GM12892 (cell line): ENCODE measurements at regions not wholly inside any gene's neighbourhood (a gene's known extent, or its start where the extent isn't known, plus 50 kb on each side); places are given as distances from the start of the nearest gene placed in this dataset.
"Not testable (repeated sequence)": the region's sequence is repeated elsewhere in the genome, so short reads cannot be mapped to it uniquely, and the experiment has no call there.

Experiments
- DNase-seq: peaks from one replicate; pipeline ENCODE4 v3.0.0; 2011; ENCODE audit not compliant: insufficient read length
- FAIRE-seq: peaks from 2 replicates; lab custom pipeline; 2011; peaks lifted over from hg19 to GRCh38; lab: Jason Lieb, UNC
- POLR2A ChIP-seq: IDR thresholded peaks from 2 replicates; pipeline ENCODE4 v1.6.1; 2011; ENCODE audit warnings: low read depth, low read length, control low read depth
- POLR2AphosphoS5 ChIP-seq: IDR thresholded peaks from 2 replicates; pipeline ENCODE4 v1.6.1; 2011; ENCODE audit warnings: low read depth, low read length, control low read depth
- TAF1 ChIP-seq: IDR thresholded peaks from 2 replicates; pipeline ENCODE4 v1.6.1; 2011; ENCODE audit warnings: low read depth, mild to moderate bottlenecking, control low read depth, low read length, borderline replicate concordance

GRCh38 chr12:91455321-91455720 is 272.7 kb upstream of the DCN start:
- TF ChIP-seq TAF1, result no peak
- no peak for TF ChIP-seq POLR2AphosphoS5
- TF ChIP-seq POLR2A, result no peak
- FAIRE-seq (no peak), DNase-seq (no peak)

- FAIRE-seq, result no peak
Measured at GRCh38 chr12:91454179-91454578, 271.6 kb upstream of the DCN start.

GRCh38 chr12:91452464-91452863 is 269.8 kb upstream of the DCN start:
- FAIRE-seq, DNase-seq: not testable (repeated sequence)

More at GRCh38 chr12:91454179-91454578, 271.6 kb upstream of the DCN start:
- TF ChIP-seq POLR2A (no peak), POLR2AphosphoS5 (no peak), TAF1 (no peak)
- DNase-seq, result no peak

- TF ChIP-seq POLR2AphosphoS5, result no peak
- no peak for TF ChIP-seq POLR2A
- TF ChIP-seq TAF1, result no peak
- DNase-seq (no peak), FAIRE-seq (no peak)
Measured at GRCh38 chr12:91441993-91442952, 259.7 kb upstream of the DCN start.

- DNase-seq (no peak), FAIRE-seq (no peak)
- TF ChIP-seq TAF1 (no peak), POLR2A (no peak), POLR2AphosphoS5 (no peak)
Measured at GRCh38 chr12:91441246-91441645, 258.6 kb upstream of the DCN start.

- no peak for TF ChIP-seq POLR2A
- TF ChIP-seq POLR2AphosphoS5, result no peak
- TF ChIP-seq TAF1, result no peak
- no peak for FAIRE-seq
Measured at GRCh38 chr12:91434081-91434480, 251.5 kb upstream of the DCN start.

GRCh38 chr12:91432755-91433154 is 250.1 kb upstream of the DCN start:
- no peak for TF ChIP-seq TAF1
- no peak for TF ChIP-seq POLR2A
- no peak for TF ChIP-seq POLR2AphosphoS5
- FAIRE-seq (no peak), DNase-seq (no peak)

More at GRCh38 chr12:91434081-91434480, 251.5 kb upstream of the DCN start:
- no peak for DNase-seq

- no peak for FAIRE-seq
- no peak for DNase-seq
- TF ChIP-seq POLR2A (no peak), POLR2AphosphoS5 (no peak), TAF1 (no peak)
Measured at GRCh38 chr12:91432089-91432488, 249.5 kb upstream of the DCN start.

GRCh38 chr12:91424506-91424905 is 241.9 kb upstream of the DCN start:
- DNase-seq (no peak), FAIRE-seq (no peak)
- TF ChIP-seq TAF1 (no peak), POLR2AphosphoS5 (no peak), POLR2A (no peak)

GRCh38 chr12:91423693-91424050 is 241.1 kb upstream of the DCN start:
- no peak for TF ChIP-seq POLR2A
- no peak for TF ChIP-seq TAF1
- TF ChIP-seq POLR2AphosphoS5, result no peak
- FAIRE-seq (no peak), DNase-seq (no peak)

- no peak for DNase-seq
- FAIRE-seq, result no peak
- TF ChIP-seq TAF1, result no peak
- TF ChIP-seq POLR2AphosphoS5, result no peak
- no peak for TF ChIP-seq POLR2A
Measured at GRCh38 chr12:91422811-91423692, 240.4 kb upstream of the DCN start.

GRCh38 chr12:91422127-91422526 is 239.5 kb upstream of the DCN start:
- TF ChIP-seq TAF1, result no peak
- no peak for TF ChIP-seq POLR2AphosphoS5
- no peak for TF ChIP-seq POLR2A
- FAIRE-seq, result no peak
- DNase-seq, result no peak
